GM12878 (cell line): ENCODE measurements at regions not wholly inside any gene's neighbourhood (a gene's known extent, or its start where the extent isn't known, plus 50 kb on each side); places are given as distances from the start of the nearest gene placed in this dataset.

Experiments used
- ATAC-seq: fragments of 200-7000 bp; cut with Tn5 transposase; 3 replicates; pipeline ENCODE4 v1.9.1; 2020; ENCODE audit warnings: mild to moderate bottlenecking, moderate library complexity
- BruUV-seq: library from RNA; stranded (reverse); fragments of 400-500 nt; replicated peaks from 2 replicates; lab custom pipeline; 2021; lab: Mats Ljungman, UMichigan
- CTCF ChIA-PET: fragments of 300-600 bp; sonication (Branson Sonifier 250); formaldehyde crosslinking; extraction: SDS; loops from one replicate; lab custom pipeline; 2021; ENCODE audit warnings: inconsistent platforms; lab: Yijun Ruan, JAX
- POLR2A ChIA-PET: fragments of 350-600 bp; formaldehyde crosslinking; extraction: SDS; loops from one replicate; lab custom pipeline; 2021; ENCODE audit warnings: inconsistent platforms; lab: Charles Lee
- RAD21 ChIA-PET: fragments of 300-600 bp; sonication (Branson Sonifier 250); formaldehyde crosslinking; loops from one replicate; lab custom pipeline; 2023; ENCODE audit warnings: antibody characterized with exemption; ENCODE audit not compliant: unreplicated experiment; lab: Charles Lee
- SMC1A ChIA-PET: fragments of 300-600 bp; sonication (Branson Sonifier 250); formaldehyde crosslinking; loops from one replicate; lab custom pipeline; 2023; ENCODE audit not compliant: unreplicated experiment, uncharacterized antibody; lab: Charles Lee
- DNase-seq: peaks from one replicate; pipeline ENCODE4 v3.0.0-alpha.2; 2011; ENCODE audit warnings: low read depth, low spot score
- FAIRE-seq: peaks from 3 replicates; lab custom pipeline; 2011; peaks lifted over from hg19 to GRCh38; lab: Jason Lieb, UNC
- H2AFZ ChIP-seq: 2 replicates; pipeline ENCODE4 v1.6.0; 2011; ENCODE audit warnings: low read depth, low read length, control low read depth; ENCODE audit not compliant: control insufficient read depth
- H3K27ac ChIP-seq: 2 replicates; pipeline ENCODE4 v1.5.1; 2011; ENCODE audit warnings: control low read depth; ENCODE audit not compliant: control insufficient read depth, insufficient read depth
- H3K27me3 ChIP-seq, 2 experiments: replicated peaks in 1 of 2; 2 replicates each; pipeline versions ENCODE4 v1.6.0 to v1.6.1; 2011; ENCODE audit warnings: low read length in 1 of 2; ENCODE audit not compliant: control insufficient read depth in 2 of 2, insufficient read depth in 2 of 2
- H3K36me3 ChIP-seq, 2 experiments: 2 replicates each; pipeline ENCODE4 v1.5.1; 2011; ENCODE audit warnings: low read length in 1 of 2; ENCODE audit not compliant: control insufficient read depth in 2 of 2, insufficient read depth in 2 of 2
- H3K4me1 ChIP-seq: 2 replicates; pipeline ENCODE4 v1.6.1; 2011; ENCODE audit warnings: mild to moderate bottlenecking, low read length, moderate library complexity, mixed read lengths; ENCODE audit not compliant: control insufficient read depth, insufficient read depth
- H3K4me2 ChIP-seq: 2 replicates; pipeline ENCODE4 v1.6.0; 2011; ENCODE audit warnings: control low read depth; ENCODE audit not compliant: control insufficient read depth, insufficient read depth
- H3K4me3 ChIP-seq: fragments of 200-600 bp; sonication (generic); 2 replicates; pipeline ENCODE4 v1.5.1; 2016
- H3K79me2 ChIP-seq: 2 replicates; pipeline ENCODE4 v1.6.0; 2011; ENCODE audit warnings: low read length; ENCODE audit not compliant: control insufficient read depth, insufficient read depth
- H3K9ac ChIP-seq: 2 replicates; pipeline ENCODE4 v1.8.0; 2011; ENCODE audit warnings: low read length, control low read depth, mixed read lengths; ENCODE audit not compliant: control insufficient read depth, insufficient read depth
- H3K9me3 ChIP-seq: replicated peaks from 3 replicates; pipeline ENCODE4 v1.5.1; 2011; ENCODE audit warnings: mild to moderate bottlenecking, low read length; ENCODE audit not compliant: control insufficient read depth, insufficient read depth
- H4K20me1 ChIP-seq: 2 replicates; pipeline ENCODE4 v1.6.0; 2011; ENCODE audit not compliant: control insufficient read depth, insufficient read depth
- BHLHE40 ChIP-seq, 2 experiments: fragments of 450-650 bp in 1 of 2; IDR thresholded peaks; 2 replicates each; pipeline ENCODE4 v1.6.1; 2011 to 2017; ENCODE audit warnings: low read depth in 2 of 2, borderline replicate concordance in 1 of 2, improper control_type of control experiment in 1 of 2, low read length in 1 of 2, mild to moderate bottlenecking in 1 of 2
- CBFB ChIP-seq: IDR thresholded peaks from 2 replicates; pipeline ENCODE4 v1.6.1; 2016; ENCODE audit warnings: antibody characterized with exemption, low read depth
- EGR1 ChIP-seq, 2 experiments: IDR thresholded peaks; 1 replicate in 1 of 2; 2 replicates in 1 of 2; pipeline ENCODE4 v1.6.1; 2011 to 2012; ENCODE audit warnings: low read depth in 2 of 2, low read length in 2 of 2, borderline replicate concordance in 1 of 2, mild to moderate bottlenecking in 1 of 2, moderate library complexity in 1 of 2
- EP300 ChIP-seq, 2 experiments: fragments of 150-350 bp in 1 of 2; IDR thresholded peaks; 2 replicates each; pipeline ENCODE4 v1.6.1; 2011 to 2012; ENCODE audit warnings: low read depth in 2 of 2, low read length in 2 of 2, borderline replicate concordance in 1 of 2, improper control_type of control experiment in 1 of 2, inconsistent platforms in 1 of 2; ENCODE audit not compliant: control insufficient read depth in 1 of 2
- GABPA ChIP-seq: IDR thresholded peaks from 2 replicates; pipeline ENCODE4 v1.6.1; 2014; ENCODE audit warnings: antibody characterized with exemption, low read depth, mild to moderate bottlenecking, inconsistent platforms
- HCFC1 ChIP-seq: fragments of 150-350 bp; IDR thresholded peaks from 2 replicates; pipeline ENCODE4 v1.6.1; 2014; ENCODE audit warnings: low read length
- HDAC2 ChIP-seq: fragments of 200-600 bp; sonication (generic); IDR thresholded peaks from 2 replicates; pipeline ENCODE4 v1.6.1; 2017
- HDGF ChIP-seq: fragments of 450-650 bp; IDR thresholded peaks from 2 replicates; pipeline ENCODE4 v1.6.1; 2016; ENCODE audit warnings: antibody characterized with exemption
- LARP7 ChIP-seq: fragments of 450-650 bp; IDR thresholded peaks from 2 replicates; pipeline ENCODE4 v1.6.1; 2017; ENCODE audit warnings: mild to moderate bottlenecking
- MXI1 ChIP-seq: fragments of 150-350 bp; IDR thresholded peaks from 2 replicates; pipeline ENCODE4 v1.6.1; 2011; ENCODE audit warnings: low read depth, mild to moderate bottlenecking, inconsistent platforms, low read length, improper control_type of control experiment
- MYB ChIP-seq: fragments of 150-350 bp; IDR thresholded peaks from 2 replicates; pipeline ENCODE4 v1.6.1; 2014; ENCODE audit warnings: mild to moderate bottlenecking, low read depth, low read length, borderline replicate concordance
- PAX5 ChIP-seq: IDR thresholded peaks from 2 replicates; pipeline ENCODE4 v1.6.1; 2011; ENCODE audit warnings: low read depth, low read length, borderline replicate concordance
- PAX8 ChIP-seq: fragments of 450-650 bp; IDR thresholded peaks from 2 replicates; pipeline ENCODE4 v1.6.1; 2017; ENCODE audit warnings: mild to moderate bottlenecking, moderate library complexity
- PBX3 ChIP-seq: IDR thresholded peaks from 2 replicates; pipeline ENCODE4 v1.6.1; 2011; ENCODE audit warnings: mild to moderate bottlenecking, low read depth, low read length, moderate library complexity; ENCODE audit not compliant: insufficient replicate concordance
- RAD51 ChIP-seq: fragments of 450-650 bp; IDR thresholded peaks from 2 replicates; pipeline ENCODE4 v1.6.1; 2016; ENCODE audit warnings: moderate library complexity, mild to moderate bottlenecking, inconsistent platforms
- RUNX3 ChIP-seq: IDR thresholded peaks from 2 replicates; pipeline ENCODE4 v1.6.1; 2012; ENCODE audit warnings: low read length, inconsistent platforms
- SIX5 ChIP-seq: IDR thresholded peaks from 2 replicates; pipeline ENCODE4 v1.6.1; 2011; ENCODE audit warnings: mild to moderate bottlenecking, low read depth, low read length, moderate library complexity; ENCODE audit not compliant: severe bottlenecking
- SRF ChIP-seq, 2 experiments: IDR thresholded peaks; 2 replicates each; pipeline ENCODE4 v1.6.1; 2011; ENCODE audit warnings: low read depth in 2 of 2, low read length in 2 of 2, mild to moderate bottlenecking in 1 of 2, moderate library complexity in 1 of 2
- ZNF274 ChIP-seq: IDR thresholded peaks from one replicate; pipeline ENCODE4 v1.8.0; 2011; ENCODE audit not compliant: insufficient read length, insufficient read depth
- WGBS: methylation state at CpG from one replicate; pipeline ENCODE4 v1.1.6; 2016; ENCODE audit warnings: low lambda C conversion rate; ENCODE audit not compliant: insufficient replicate concordance, insufficient coverage; ENCODE audit errors: missing lambda C conversion rate; 5-methylcytosine and 5-hydroxymethylcytosine counted together
- in situ Hi-C: fragments of 300-500 bp; cut with MboI; formaldehyde crosslinking; loops from 9 replicates; pipeline ENCODE4 v1.14.3; 2018; ENCODE audit warnings: mixed read lengths
- intact Hi-C: fragments of 100-400 bp; cut with micrococcal nuclease; formaldehyde crosslinking; loops from one replicate; pipeline ENCODE4 v1.14.2; 2022; ENCODE audit not compliant: unreplicated experiment
- TF ChIP-seq, protein P1 (sequence below): IDR thresholded peaks from 2 replicates; pipeline ENCODE4 v1.6.1; 2012; ENCODE audit warnings: improper control_type of control experiment, low read depth, low read length; ENCODE audit not compliant: insufficient replicate concordance

DNA sequence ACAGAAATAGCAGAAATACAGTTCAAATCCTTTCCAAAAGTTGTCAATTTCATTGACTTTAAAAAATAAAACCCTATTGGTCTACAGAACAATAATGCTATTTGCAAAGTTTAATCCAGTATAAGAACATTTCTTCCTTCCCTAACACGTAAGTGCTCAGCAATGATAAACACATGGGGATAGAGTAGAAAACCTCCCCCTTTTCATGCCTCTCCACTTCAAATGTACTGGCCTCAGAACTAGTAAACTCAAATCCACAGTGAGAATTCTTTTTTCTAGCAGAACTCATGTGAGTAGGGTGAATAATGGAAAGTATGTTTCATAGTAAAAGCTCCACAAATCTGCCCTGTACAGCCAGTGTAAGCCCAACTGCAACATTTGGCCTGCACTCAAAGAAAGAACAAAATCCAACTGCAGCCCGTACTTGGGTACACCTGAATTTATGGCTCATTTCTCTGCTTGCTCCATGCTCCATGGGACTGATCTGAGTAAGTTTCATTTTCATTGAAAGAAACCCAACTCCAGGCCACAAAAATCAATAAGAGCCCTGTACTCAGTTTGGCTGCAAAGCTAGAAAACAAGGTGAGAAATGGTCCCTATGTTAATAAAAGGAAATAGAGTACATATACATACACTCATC is 115.0 kb upstream of the RMDN2 start:
- intact Hi-C loops (no loop called here), in situ Hi-C loops (no loop called here)
- H3K4me1 ChIP-seq: no peaks in the 10 kb centered on the region
- no peaks in the 10 kb centered on the region for H3K27me3 ChIP-seq
- FAIRE-seq (no peak), DNase-seq (no peak), ATAC-seq (no peak)
- no peak overlapping the region for H3K4me3 ChIP-seq
- ChIA-PET CTCF (interaction anchor here (0.9 to 4.3 kb wide), 4 partner anchors 22 to 395 kb away, joined by 3 to 17 read pairs (median 3); no protein-coding TSS in a partner anchor), POLR2A (no interaction called here), SMC1A (interaction anchor here (0.8 to 1.1 kb wide), 3 partner anchors 68 to 396 kb away, joined by 3 to 5 read pairs (median 3); no protein-coding TSS in a partner anchor), RAD21 (interaction anchor here (1.1 to 1.4 kb wide), 2 partner anchors 66 to 395 kb away, joined by 3 to 4 read pairs; no protein-coding TSS in a partner anchor)
- TF ChIP-seq HDGF: no peak
- TF ChIP-seq MYB: no peak
- TF ChIP-seq PAX8: no peak
- TF ChIP-seq BHLHE40 (IDR thresholded peaks at IDR 0.05; ENCODE audit: borderline replicate concordance in 1 of 2, low read depth in 2 of 2, low read length in 1 of 2): no peak
- no peak for TF ChIP-seq PBX3
- TF ChIP-seq EP300 (IDR thresholded peaks at IDR 0.05; ENCODE audit: borderline replicate concordance in 1 of 2, control insufficient read depth in 1 of 2, low read depth in 2 of 2, low read length in 2 of 2): no peak
- no peak for TF ChIP-seq EGR1 (IDR thresholded peaks at IDR 0.05; ENCODE audit: borderline replicate concordance in 1 of 2, low read depth in 2 of 2, low read length in 2 of 2)
- no peak for TF ChIP-seq HCFC1
- no peak for TF ChIP-seq MXI1
- no peak for TF ChIP-seq PAX5
- no peak for TF ChIP-seq CBFB
- TF ChIP-seq LARP7: no peak
- TF ChIP-seq RAD51: no peak
- no peak for TF ChIP-seq RUNX3
- no peak for TF ChIP-seq ZNF274
- TF ChIP-seq, protein P1, sequence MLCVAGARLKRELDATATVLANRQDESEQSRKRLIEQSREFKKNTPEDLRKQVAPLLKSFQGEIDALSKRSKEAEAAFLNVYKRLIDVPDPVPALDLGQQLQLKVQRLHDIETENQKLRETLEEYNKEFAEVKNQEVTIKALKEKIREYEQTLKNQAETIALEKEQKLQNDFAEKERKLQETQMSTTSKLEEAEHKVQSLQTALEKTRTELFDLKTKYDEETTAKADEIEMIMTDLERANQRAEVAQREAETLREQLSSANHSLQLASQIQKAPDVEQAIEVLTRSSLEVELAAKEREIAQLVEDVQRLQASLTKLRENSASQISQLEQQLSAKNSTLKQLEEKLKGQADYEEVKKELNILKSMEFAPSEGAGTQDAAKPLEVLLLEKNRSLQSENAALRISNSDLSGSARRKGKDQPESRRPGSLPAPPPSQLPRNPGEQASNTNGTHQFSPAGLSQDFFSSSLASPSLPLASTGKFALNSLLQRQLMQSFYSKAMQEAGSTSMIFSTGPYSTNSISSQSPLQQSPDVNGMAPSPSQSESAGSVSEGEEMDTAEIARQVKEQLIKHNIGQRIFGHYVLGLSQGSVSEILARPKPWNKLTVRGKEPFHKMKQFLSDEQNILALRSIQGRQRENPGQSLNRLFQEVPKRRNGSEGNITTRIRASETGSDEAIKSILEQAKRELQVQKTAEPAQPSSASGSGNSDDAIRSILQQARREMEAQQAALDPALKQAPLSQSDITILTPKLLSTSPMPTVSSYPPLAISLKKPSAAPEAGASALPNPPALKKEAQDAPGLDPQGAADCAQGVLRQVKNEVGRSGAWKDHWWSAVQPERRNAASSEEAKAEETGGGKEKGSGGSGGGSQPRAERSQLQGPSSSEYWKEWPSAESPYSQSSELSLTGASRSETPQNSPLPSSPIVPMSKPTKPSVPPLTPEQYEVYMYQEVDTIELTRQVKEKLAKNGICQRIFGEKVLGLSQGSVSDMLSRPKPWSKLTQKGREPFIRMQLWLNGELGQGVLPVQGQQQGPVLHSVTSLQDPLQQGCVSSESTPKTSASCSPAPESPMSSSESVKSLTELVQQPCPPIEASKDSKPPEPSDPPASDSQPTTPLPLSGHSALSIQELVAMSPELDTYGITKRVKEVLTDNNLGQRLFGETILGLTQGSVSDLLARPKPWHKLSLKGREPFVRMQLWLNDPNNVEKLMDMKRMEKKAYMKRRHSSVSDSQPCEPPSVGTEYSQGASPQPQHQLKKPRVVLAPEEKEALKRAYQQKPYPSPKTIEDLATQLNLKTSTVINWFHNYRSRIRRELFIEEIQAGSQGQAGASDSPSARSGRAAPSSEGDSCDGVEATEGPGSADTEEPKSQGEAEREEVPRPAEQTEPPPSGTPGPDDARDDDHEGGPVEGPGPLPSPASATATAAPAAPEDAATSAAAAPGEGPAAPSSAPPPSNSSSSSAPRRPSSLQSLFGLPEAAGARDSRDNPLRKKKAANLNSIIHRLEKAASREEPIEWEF: no peak
- TF ChIP-seq GABPA: no peak
- TF ChIP-seq HDAC2: no peak
- no peak for TF ChIP-seq SIX5
- no peak for TF ChIP-seq SRF (IDR thresholded peaks at IDR 0.05; ENCODE audit: low read depth in 2 of 2, low read length in 2 of 2)
- H3K9ac ChIP-seq: no peak overlapping the region
- H3K27ac ChIP-seq: no peak overlapping the region
- H4K20me1 ChIP-seq: no peaks in the 10 kb centered on the region
- H3K36me3 ChIP-seq: no peaks in the 10 kb centered on the region
- H3K9me3 ChIP-seq: no peaks in the 10 kb centered on the region; the same call in 1 of the 3 replicates
- no TSS peak for BruUV-seq
- WGBS: 33% methylated on average over 2 of the region's 2 CpGs
- no peak overlapping the region for H2AFZ ChIP-seq
- no peak overlapping the region for H3K4me2 ChIP-seq
- no peaks in the 10 kb centered on the region for H3K79me2 ChIP-seq
